ENCODE measurements at regions not wholly inside any gene's neighbourhood (a gene's known extent, or its start where the extent isn't known, plus 50 kb on each side); places are given as distances from the start of the nearest gene placed in this dataset.

GRCh38 chr2:174015428-174015827 lies 50.3 kb upstream of the SP3 start:
- TF ChIP-seq CTCF (IDR thresholded peaks at IDR 0.05) (no peak), EP300 (IDR thresholded peaks at IDR 0.05) (no peak)
